HG03342 (cell line): ENCODE measurements at regions not wholly inside any gene's neighbourhood (a gene's known extent, or its start where the extent isn't known, plus 50 kb on each side); places are given as distances from the start of the nearest gene placed in this dataset.
"Not testable (repeated sequence)": the region's sequence is repeated elsewhere in the genome, so short reads cannot be mapped to it uniquely, and the experiment has no call there.

Source experiments
- ATAC-seq: cut with Tn5 transposase; IDR thresholded peaks from one replicate; pipeline ENCODE4 v1.9.1; 2021; ENCODE audit warnings: mild to moderate bottlenecking, moderate library complexity; ENCODE audit not compliant: unreplicated experiment

- ATAC-seq = no peak
Measured at GRCh38 chr4:188911707-188912106, 772.5 kb downstream of the TRIML1 start.

- no peak for ATAC-seq
Measured at GRCh38 chr4:188915175-188915574, 775.9 kb downstream of the TRIML1 start.

- no peak for ATAC-seq
Measured at GRCh38 chr4:188918787-188919186, 779.5 kb downstream of the TRIML1 start.

- ATAC-seq = no peak
Measured at GRCh38 chr4:188930822-188931221, 791.6 kb downstream of the TRIML1 start.

GRCh38 chr4:188934320-188934962 is 795.2 kb downstream of the TRIML1 start:
- ATAC-seq = no peak

- no peak for ATAC-seq
Measured at GRCh38 chr4:188941524-188942119, 802.4 kb downstream of the TRIML1 start.

- ATAC-seq = no peak
Measured at GRCh38 chr4:188942606-188943005, 803.4 kb downstream of the TRIML1 start.

GRCh38 chr4:188949596-188949995 is 810.4 kb downstream of the TRIML1 start:
- ATAC-seq = no peak

- ATAC-seq = no peak
Measured at GRCh38 chr4:188955066-188955465, 815.8 kb downstream of the TRIML1 start.

- no peak for ATAC-seq
Measured at GRCh38 chr4:188956566-188956965, 817.3 kb downstream of the TRIML1 start.

- ATAC-seq = no peak
Measured at GRCh38 chr4:188958346-188958745, 819.1 kb downstream of the TRIML1 start.

- no peak for ATAC-seq
Measured at GRCh38 chr4:188959424-188959823, 820.2 kb downstream of the TRIML1 start.

GRCh38 chr4:188960411-188961093 is 821.3 kb downstream of the TRIML1 start:
- no peak for ATAC-seq

GRCh38 chr4:188971125-188971524 is 831.9 kb downstream of the TRIML1 start:
- ATAC-seq = no peak

GRCh38 chr4:188975271-188975670 is 836.0 kb downstream of the TRIML1 start:
- no peak for ATAC-seq

GRCh38 chr4:188976644-188977115 is 837.4 kb downstream of the TRIML1 start:
- no peak for ATAC-seq

- not testable (repeated sequence) for ATAC-seq
Measured at GRCh38 chr4:188977232-188977631, 838.0 kb downstream of the TRIML1 start.

- ATAC-seq = no peak
Measured at GRCh38 chr4:188984518-188984917, 845.3 kb downstream of the TRIML1 start.

- ATAC-seq = no peak
Measured at GRCh38 chr4:188986271-188986689, 847.0 kb downstream of the TRIML1 start.

- no peak for ATAC-seq
Measured at GRCh38 chr4:188987011-188987410, 847.8 kb downstream of the TRIML1 start.

GRCh38 chr4:188988131-188988530 is 848.9 kb downstream of the TRIML1 start:
- ATAC-seq = no peak

- no peak for ATAC-seq
Measured at GRCh38 chr4:188989371-188989770, 850.1 kb downstream of the TRIML1 start.
